Keratinocyte (primary cell): ENCODE measurements at regions not wholly inside any gene's neighbourhood (a gene's known extent, or its start where the extent isn't known, plus 50 kb on each side); places are given as distances from the start of the nearest gene placed in this dataset.

Experiments
- DNase-seq: peaks from one replicate; pipeline ENCODE4 v3.0.0-alpha.2; 2011; ENCODE audit warnings: low read depth, missing footprints, low spot score
- FAIRE-seq: peaks from 2 replicates; lab custom pipeline; 2011; peaks lifted over from hg19 to GRCh38; lab: Jason Lieb, UNC
- H2AFZ ChIP-seq: 2 replicates; pipeline ENCODE4 v1.6.0; 2012; ENCODE audit warnings: low read length, control low read depth, inconsistent platforms; ENCODE audit not compliant: control insufficient read depth
- H3K27ac ChIP-seq: 2 replicates; pipeline ENCODE4 v1.5.1; 2011; ENCODE audit warnings: low read length; ENCODE audit not compliant: control insufficient read depth, insufficient read depth
- H3K27me3 ChIP-seq: 3 replicates; pipeline ENCODE4 v1.6.0; 2011; ENCODE audit warnings: low read length; ENCODE audit not compliant: control insufficient read depth, insufficient read depth; ENCODE audit errors: extremely low read depth
- H3K36me3 ChIP-seq, 2 experiments: 2 replicates in 1 of 2; 3 replicates in 1 of 2; pipeline ENCODE4 v1.5.1; 2011; ENCODE audit warnings: low read length in 2 of 2, mild to moderate bottlenecking in 1 of 2; ENCODE audit not compliant: control insufficient read depth in 2 of 2, insufficient read depth in 2 of 2; ENCODE audit errors: extremely low read depth in 1 of 2
- H3K4me1 ChIP-seq: 3 replicates; pipeline ENCODE4 v1.5.1; 2011; ENCODE audit warnings: low read length; ENCODE audit not compliant: control insufficient read depth, insufficient read depth; ENCODE audit errors: extremely low read depth
- H3K4me2 ChIP-seq: 3 replicates; pipeline ENCODE4 v1.6.0; 2011; ENCODE audit warnings: low read depth, low read length; ENCODE audit not compliant: control insufficient read depth, insufficient read depth; ENCODE audit errors: extremely low read depth
- H3K4me3 ChIP-seq, 3 experiments: fragments of 200-600 bp in 1 of 3; sonication (generic) in 1 of 3; 2 replicates in 2 of 3; 3 replicates in 1 of 3; pipeline ENCODE4 v1.5.1; 2011 to 2016; ENCODE audit warnings: low read length in 3 of 3, mild to moderate bottlenecking in 3 of 3, control low read depth in 2 of 3, inconsistent platforms in 1 of 3, low read depth in 1 of 3, mixed read lengths in 1 of 3, mixed run types in 1 of 3, moderate library complexity in 1 of 3; ENCODE audit not compliant: control insufficient read depth in 2 of 3, insufficient read depth in 2 of 3; ENCODE audit errors: extremely low read depth in 1 of 3
- H3K79me2 ChIP-seq: 2 replicates; pipeline ENCODE4 v1.6.0; 2012; ENCODE audit warnings: low read length; ENCODE audit not compliant: control insufficient read depth, insufficient read depth
- H3K9ac ChIP-seq: 3 replicates; pipeline ENCODE4 v1.6.0; 2011; ENCODE audit warnings: low read length; ENCODE audit not compliant: control insufficient read depth, insufficient read depth; ENCODE audit errors: extremely low read depth
- H3K9me1 ChIP-seq: 3 replicates; pipeline ENCODE4 v1.6.0; 2011; ENCODE audit warnings: low read length; ENCODE audit not compliant: control insufficient read depth, insufficient read depth; ENCODE audit errors: extremely low read depth
- H3K9me3 ChIP-seq: 2 replicates; pipeline ENCODE4 v1.5.1; 2012; ENCODE audit warnings: low read depth, low read length; ENCODE audit not compliant: control insufficient read depth
- H4K20me1 ChIP-seq: 3 replicates; pipeline ENCODE4 v1.6.0; 2011; ENCODE audit warnings: low read length; ENCODE audit not compliant: control insufficient read depth, insufficient read depth; ENCODE audit errors: extremely low read depth
- EZH2 ChIP-seq: IDR thresholded peaks from one replicate; pipeline ENCODE4 v1.6.1; 2012; ENCODE audit warnings: inconsistent platforms, mild to moderate bottlenecking, low read length, moderate library complexity
- dilution Hi-C: fragments of 300-500 bp; cut with MboI; formaldehyde crosslinking; loops from one replicate; pipeline ENCODE4 v1.7.0; 2020; ENCODE audit warnings: low sequenced_read_pairs; ENCODE audit not compliant: extremely low pct_ligation_motif_present
- TF ChIP-seq, protein P1 (sequence below), 3 experiments: IDR thresholded peaks in 1 of 3; conservative IDR thresholded peaks in 1 of 3; optimal IDR thresholded peaks in 1 of 3; 2 replicates in 2 of 3; 3 replicates in 1 of 3; pipeline versions ENCODE3 to v1.5.1; 2011; ENCODE audit warnings: low read length in 3 of 3, mild to moderate bottlenecking in 3 of 3, moderate library complexity in 2 of 3, control low read depth in 1 of 3, inconsistent platforms in 1 of 3; ENCODE audit not compliant: insufficient read depth in 2 of 3; ENCODE audit errors: extremely low read depth in 1 of 3

DNA sequence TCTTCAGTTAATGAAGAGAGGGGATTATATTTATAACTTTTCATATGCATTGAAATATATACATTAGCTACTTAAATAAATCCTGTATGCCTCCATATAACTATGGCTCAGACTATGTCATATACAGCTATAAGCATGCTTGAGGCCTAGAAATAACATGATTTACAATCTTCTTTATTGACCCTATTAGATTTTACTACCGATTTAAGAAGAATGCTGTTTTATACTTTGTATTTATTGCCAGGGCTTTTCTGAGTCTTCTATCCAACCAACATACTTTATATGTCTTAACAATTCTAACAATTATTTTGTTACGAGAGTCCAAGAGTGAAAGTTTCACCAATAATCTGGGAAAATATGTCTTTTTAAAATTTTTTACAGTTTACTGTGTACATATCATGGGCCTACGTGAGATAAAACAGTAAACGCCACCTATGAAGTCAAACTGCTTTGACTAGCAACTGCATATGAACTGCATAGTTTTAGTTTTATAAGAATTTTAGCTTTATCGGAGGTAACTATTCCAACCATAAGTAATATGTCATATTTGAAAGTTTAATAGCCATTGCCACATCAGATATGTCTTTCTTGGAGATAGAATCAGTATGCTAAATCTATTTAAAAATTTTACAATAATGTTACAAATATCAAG is 861.0 kb downstream of the USP25 start:
- Histone ChIP-seq H3K9ac (no peak overlapping the region), H3K36me3 (no peaks in the 10 kb centered on the region), H4K20me1 (no peaks in the 10 kb centered on the region), H3K79me2 (no peaks in the 10 kb centered on the region), H2AFZ (no peak overlapping the region), H3K27ac (no peak overlapping the region), H3K9me3 (no peaks in the 10 kb centered on the region), H3K27me3 (no peaks in the 10 kb centered on the region), H3K9me1 (no peaks in the 10 kb centered on the region), H3K4me1 (peaks cover 21% of the 10 kb centered on the region), H3K4me2 (no peak overlapping the region), H3K4me3 (no peak overlapping the region)
- FAIRE-seq (no peak), DNase-seq (no peak)
- dilution Hi-C loops: no loop called here
- no peak for TF ChIP-seq EZH2
- TF ChIP-seq, protein P1, sequence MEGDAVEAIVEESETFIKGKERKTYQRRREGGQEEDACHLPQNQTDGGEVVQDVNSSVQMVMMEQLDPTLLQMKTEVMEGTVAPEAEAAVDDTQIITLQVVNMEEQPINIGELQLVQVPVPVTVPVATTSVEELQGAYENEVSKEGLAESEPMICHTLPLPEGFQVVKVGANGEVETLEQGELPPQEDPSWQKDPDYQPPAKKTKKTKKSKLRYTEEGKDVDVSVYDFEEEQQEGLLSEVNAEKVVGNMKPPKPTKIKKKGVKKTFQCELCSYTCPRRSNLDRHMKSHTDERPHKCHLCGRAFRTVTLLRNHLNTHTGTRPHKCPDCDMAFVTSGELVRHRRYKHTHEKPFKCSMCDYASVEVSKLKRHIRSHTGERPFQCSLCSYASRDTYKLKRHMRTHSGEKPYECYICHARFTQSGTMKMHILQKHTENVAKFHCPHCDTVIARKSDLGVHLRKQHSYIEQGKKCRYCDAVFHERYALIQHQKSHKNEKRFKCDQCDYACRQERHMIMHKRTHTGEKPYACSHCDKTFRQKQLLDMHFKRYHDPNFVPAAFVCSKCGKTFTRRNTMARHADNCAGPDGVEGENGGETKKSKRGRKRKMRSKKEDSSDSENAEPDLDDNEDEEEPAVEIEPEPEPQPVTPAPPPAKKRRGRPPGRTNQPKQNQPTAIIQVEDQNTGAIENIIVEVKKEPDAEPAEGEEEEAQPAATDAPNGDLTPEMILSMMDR (optimal IDR thresholded peaks at IDR 0.05 in 1 of 3, IDR thresholded peaks at IDR 0.05 in 1 of 3, conservative IDR thresholded peaks at IDR 0.05 in 1 of 3; ENCODE audit: extremely low read depth in 1 of 3, insufficient read depth in 2 of 3, low read length in 3 of 3): no peak

DNA sequence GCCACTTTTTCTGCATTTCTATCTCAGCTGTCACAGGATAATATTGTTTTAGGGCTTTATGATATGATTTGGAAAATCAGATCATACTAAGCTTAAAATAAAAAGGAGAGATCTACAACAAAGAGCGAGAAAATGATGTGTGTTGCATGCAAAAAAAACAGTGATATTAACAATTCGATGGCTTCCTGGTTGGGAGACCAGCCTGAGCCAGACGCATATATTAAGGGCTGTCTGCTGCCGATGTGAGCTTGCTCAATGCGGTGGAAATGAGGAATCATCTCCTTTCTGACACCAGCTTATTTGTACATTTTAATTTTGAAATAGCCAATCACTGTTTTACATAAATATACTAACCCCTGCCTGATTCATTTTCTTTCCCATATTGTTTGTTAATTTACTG is 862.6 kb downstream of the USP25 start:
- no peak for DNase-seq
- Histone ChIP-seq H3K4me1 (peaks cover 11% of the 10 kb centered on the region), H3K9ac (no peak overlapping the region), H3K79me2 (no peaks in the 10 kb centered on the region), H3K9me1 (no peaks in the 10 kb centered on the region), H2AFZ (no peak overlapping the region), H3K9me3 (no peaks in the 10 kb centered on the region), H3K36me3 (no peaks in the 10 kb centered on the region), H3K27ac (no peak overlapping the region), H3K27me3 (no peaks in the 10 kb centered on the region), H3K4me2 (no peak overlapping the region), H4K20me1 (no peaks in the 10 kb centered on the region), H3K4me3 (no peak overlapping the region)
- no peak for TF ChIP-seq EZH2
- TF ChIP-seq, protein P1 (optimal IDR thresholded peaks at IDR 0.05 in 1 of 3, IDR thresholded peaks at IDR 0.05 in 1 of 3, conservative IDR thresholded peaks at IDR 0.05 in 1 of 3; ENCODE audit: extremely low read depth in 1 of 3, insufficient read depth in 2 of 3, low read length in 3 of 3): no peak
- dilution Hi-C loops: no loop called here
- no peak for FAIRE-seq
